Astrocyte of the cerebellum (primary cell): ENCODE measurements at regions not wholly inside any gene's neighbourhood (a gene's known extent, or its start where the extent isn't known, plus 50 kb on each side); places are given as distances from the start of the nearest gene placed in this dataset.

Experiments used
- DNase-seq: peaks from one replicate; pipeline ENCODE4 v3.0.0-alpha.2; 2011; ENCODE audit warnings: low read depth
- H3K4me3 ChIP-seq: 2 replicates; pipeline ENCODE4 v1.5.1; 2011; ENCODE audit warnings: mild to moderate bottlenecking, low read depth, low read length, moderate library complexity
- CTCF ChIP-seq: IDR thresholded peaks from 2 replicates; pipeline ENCODE4 v1.5.1; 2012; ENCODE audit warnings: low read length, low read depth, moderate library complexity, mild to moderate bottlenecking; ENCODE audit errors: missing control alignments
- in situ Hi-C: cut with HindIII; loops from 2 replicates; pipeline ENCODE4 v1.10.0; 2017; ENCODE audit warnings: low sequenced_read_pairs

- no peak overlapping the region for H3K4me3 ChIP-seq
- no peak for DNase-seq
- TF ChIP-seq CTCF, result no peak
- in situ Hi-C loops, result no loop called here
These were observed 250.3 kb downstream of the GPR37 start for GRCh38 chr7:124515106-124515830.

- H3K4me3 ChIP-seq, result no peak overlapping the region
- no peak for DNase-seq
- TF ChIP-seq CTCF, result no peak
- in situ Hi-C loops, result no loop called here
These were observed 251.1 kb downstream of the GPR37 start for GRCh38 chr7:124514471-124514870.

- in situ Hi-C loops, result no loop called here
- TF ChIP-seq CTCF, result no peak
- no peak overlapping the region for H3K4me3 ChIP-seq
- no peak for DNase-seq
These were observed 268.4 kb downstream of the GPR37 start for GRCh38 chr7:124497176-124497575.

- no peak overlapping the region for H3K4me3 ChIP-seq
- TF ChIP-seq CTCF, result no peak
- in situ Hi-C loops, result no loop called here
- DNase-seq, result no peak
These were observed 275.7 kb downstream of the GPR37 start for GRCh38 chr7:124489925-124490324.

GRCh38 chr7:124489082-124489819 lies 276.3 kb downstream of the GPR37 start:
- in situ Hi-C loops, result no loop called here

GRCh38 chr7:124482229-124482628 lies 283.4 kb downstream of the GPR37 start:
- TF ChIP-seq CTCF, result no peak
- in situ Hi-C loops, result no loop called here
- no peak overlapping the region for H3K4me3 ChIP-seq

More at GRCh38 chr7:124489082-124489819, 276.3 kb downstream of the GPR37 start:
- H3K4me3 ChIP-seq, result no peak overlapping the region
- TF ChIP-seq CTCF, result no peak
- no peak for DNase-seq

More at GRCh38 chr7:124482229-124482628, 283.4 kb downstream of the GPR37 start:
- DNase-seq, result no peak
